ENCODE measurements at regions not wholly inside any gene's neighbourhood (a gene's known extent, or its start where the extent isn't known, plus 50 kb on each side); places are given as distances from the start of the nearest gene placed in this dataset.

GRCh38 chr9:118640836-118641560 is 728.2 kb downstream of the BRINP1 start:
- DNase-seq, result no peak
- ATAC-seq, result no peak
- peaks cover 8% of the 10 kb centered on the region for H3K9me3 ChIP-seq
- WGBS, 3 donors, result 75 to 83% (median 80%) methylated on average over 7 of the region's 7 CpGs
- H3K36me3 ChIP-seq (ENCODE audit: insufficient read depth in 1 of 2, low read depth in 1 of 2), result no peaks in the 10 kb centered on the region
- H3K4me3 ChIP-seq, result no peak overlapping the region
- no peak for TF ChIP-seq CTCF (IDR thresholded peaks at IDR 0.05)
- no peak overlapping the region for H3K27ac ChIP-seq
- H3K4me1 ChIP-seq, result no peaks in the 10 kb centered on the region
- no peaks in the 10 kb centered on the region for H3K27me3 ChIP-seq (ENCODE audit: insufficient read depth in 3 of 3, low read length in 2 of 3)
- intact Hi-C loops (cut with DNase I), result no loop called here

- peaks cover 8% of the 10 kb centered on the region for H3K9me3 ChIP-seq
- 17 to 33% (median 25%) methylated on average over 2 of the region's 2 CpGs for WGBS, 3 donors
- no peak overlapping the region for H3K4me3 ChIP-seq
- no peak for TF ChIP-seq CTCF (IDR thresholded peaks at IDR 0.05)
- no peaks in the 10 kb centered on the region for H3K4me1 ChIP-seq
- no peak overlapping the region for H3K27ac ChIP-seq
- ATAC-seq, result peak in 3 of 4 donors; percentile 27 to 87 (median 86)
- no peaks in the 10 kb centered on the region for H3K36me3 ChIP-seq (ENCODE audit: insufficient read depth in 1 of 2, low read depth in 1 of 2)
- H3K27me3 ChIP-seq (ENCODE audit: insufficient read depth in 3 of 3, low read length in 2 of 3), result no peaks in the 10 kb centered on the region
- intact Hi-C loops (cut with DNase I), result no loop called here
- no peak for DNase-seq
Measured at GRCh38 chr9:118643118-118643517, 726.1 kb downstream of the BRINP1 start.

- 95 to 96% (median 95%) methylated on average over 1 of the region's 1 CpG for WGBS, 3 donors
- no peak for TF ChIP-seq CTCF (IDR thresholded peaks at IDR 0.05)
- Histone ChIP-seq H3K9me3 (peaks cover 8% of the 10 kb centered on the region), H3K36me3 (ENCODE audit: insufficient read depth in 1 of 2, low read depth in 1 of 2) (no peaks in the 10 kb centered on the region), H3K4me1 (no peaks in the 10 kb centered on the region), H3K4me3 (no peak overlapping the region), H3K27me3 (ENCODE audit: insufficient read depth in 3 of 3, low read length in 2 of 3) (no peaks in the 10 kb centered on the region), H3K27ac (no peak overlapping the region)
- DNase-seq, result no peak
- intact Hi-C loops (cut with DNase I), result no loop called here
- no peak for ATAC-seq
Measured at GRCh38 chr9:118644066-118644465, 725.2 kb downstream of the BRINP1 start.

GRCh38 chr9:118647331-118647730 is 721.9 kb downstream of the BRINP1 start:
- ATAC-seq (no peak), DNase-seq (no peak)
- WGBS, 3 donors, result 46 to 79% (median 75%) methylated on average over 1 of the region's 1 CpG
- intact Hi-C loops (cut with DNase I), result no loop called here
- Histone ChIP-seq H3K36me3 (ENCODE audit: insufficient read depth in 1 of 2, low read depth in 1 of 2) (no peaks in the 10 kb centered on the region), H3K27ac (no peak overlapping the region), H3K4me1 (no peaks in the 10 kb centered on the region), H3K4me3 (no peak overlapping the region), H3K27me3 (ENCODE audit: insufficient read depth in 3 of 3, low read length in 2 of 3) (no peaks in the 10 kb centered on the region), H3K9me3 (no peaks in the 10 kb centered on the region)
- no peak for TF ChIP-seq CTCF (IDR thresholded peaks at IDR 0.05)

GRCh38 chr9:118650417-118650816 is 718.8 kb downstream of the BRINP1 start:
- no peak for TF ChIP-seq CTCF (IDR thresholded peaks at IDR 0.05)
- no peaks in the 10 kb centered on the region for H3K9me3 ChIP-seq
- H3K36me3 ChIP-seq (ENCODE audit: insufficient read depth in 1 of 2, low read depth in 1 of 2), result no peaks in the 10 kb centered on the region
- H3K4me3 ChIP-seq, result no peak overlapping the region
- DNase-seq (no peak), ATAC-seq (no peak)
- intact Hi-C loops (cut with DNase I), result no loop called here
- no peaks in the 10 kb centered on the region for H3K4me1 ChIP-seq
- no peaks in the 10 kb centered on the region for H3K27me3 ChIP-seq (ENCODE audit: insufficient read depth in 3 of 3, low read length in 2 of 3)
- H3K27ac ChIP-seq, result no peak overlapping the region

All from psoas muscle (tissue), 7 donors.